Lung (tissue), 11 donors: ENCODE measurements at regions not wholly inside any gene's neighbourhood (a gene's known extent, or its start where the extent isn't known, plus 50 kb on each side); places are given as distances from the start of the nearest gene placed in this dataset.

Experiments
- ATAC-seq: fragments of 200-7000 bp; cut with Tn5 transposase; one replicate; pipeline ENCODE4 v1.9.1; 2020; ENCODE audit warnings: moderate number of reproducible peaks; ENCODE audit not compliant: insufficient read depth, low FRiP score
- DNase-seq, 3 donors: peaks; one replicate each; pipeline ENCODE4 v3.0.0-alpha.2; 2013 to 2017
- H3K27ac ChIP-seq, 2 donors: one replicate each; pipeline ENCODE4 v1.5.1; 2013; ENCODE audit warnings: mild to moderate bottlenecking in 2 of 2, moderate library complexity in 2 of 2, control low read depth in 1 of 2, inconsistent platforms in 1 of 2, low read depth in 1 of 2, low read length in 1 of 2
- H3K27me3 ChIP-seq, 3 donors: one replicate each; pipeline ENCODE4 v1.5.1; 2013; ENCODE audit warnings: low read length in 2 of 3; ENCODE audit not compliant: control insufficient read depth in 3 of 3, insufficient read depth in 3 of 3
- H3K36me3 ChIP-seq, 4 donors: one replicate each; pipeline ENCODE4 v1.5.1; 2013; ENCODE audit warnings: low read length in 4 of 4, mild to moderate bottlenecking in 1 of 4, moderate library complexity in 1 of 4; ENCODE audit not compliant: control insufficient read depth in 4 of 4, insufficient read depth in 4 of 4
- H3K4me1 ChIP-seq, 5 donors: one replicate each; pipeline ENCODE4 v1.5.1; 2013; ENCODE audit warnings: low read length in 5 of 5, mild to moderate bottlenecking in 2 of 5, moderate library complexity in 1 of 5; ENCODE audit not compliant: control insufficient read depth in 5 of 5, insufficient read depth in 5 of 5
- H3K4me3 ChIP-seq: one replicate; pipeline ENCODE4 v1.5.1; 2013; ENCODE audit warnings: mild to moderate bottlenecking, control low read depth, moderate library complexity
- H3K9ac ChIP-seq, 2 donors: one replicate each; pipeline ENCODE4 v1.5.1; 2013; ENCODE audit warnings: low read length in 2 of 2, control low read depth in 1 of 2; ENCODE audit not compliant: insufficient read depth in 1 of 2
- H3K9me3 ChIP-seq, 4 donors: one replicate each; pipeline ENCODE4 v1.5.1; 2013; ENCODE audit warnings: low read length in 3 of 4, mild to moderate bottlenecking in 1 of 4, moderate library complexity in 1 of 4; ENCODE audit not compliant: control insufficient read depth in 4 of 4, insufficient read depth in 3 of 4
- WGBS, 2 donors: extraction: QIAGEN DNeasy Blood & Tissue Kit; methylation state at CpG; one replicate each; pipeline ENCODE4 v1.1.7; 2013; 5-methylcytosine and 5-hydroxymethylcytosine counted together
- TF ChIP-seq, protein P1 (sequence below): IDR thresholded peaks from 2 replicates; pipeline ENCODE4 v1.5.1; 2012; ENCODE audit warnings: mild to moderate bottlenecking; ENCODE audit errors: control extremely low read depth, extremely low read depth
- donor health status: control.
- donor health status: control.
- donor health status: Bipolar disorder and iron deficiency.
- donor health status: healthy.
- donor health status: DM: yes; HTN: yes; CAD: no.

DNA sequence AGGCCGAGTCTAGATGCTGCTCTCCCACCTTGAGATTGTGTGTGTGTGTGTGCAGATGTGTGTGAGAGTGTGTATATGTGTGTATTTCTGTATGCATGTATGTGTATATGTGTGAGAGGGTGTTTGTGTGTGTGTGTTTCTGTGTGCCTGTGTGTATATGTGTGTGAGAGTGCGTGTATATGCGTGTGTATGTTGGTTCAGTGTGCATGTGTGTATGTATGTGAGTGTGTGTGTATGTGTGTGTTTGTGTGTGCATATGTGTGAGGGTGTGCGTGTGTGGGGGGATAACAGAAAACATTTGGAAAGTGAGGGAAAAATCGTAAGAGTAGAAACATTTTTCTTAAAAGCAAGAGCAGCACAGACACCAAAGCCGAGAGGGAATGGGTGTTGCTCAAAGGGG, 309.1 kb downstream of the NDUFA10 start:
- H3K9me3 ChIP-seq = peaks cover 0 to 29% (median 6%) of the 10 kb centered on the region in 4 donors
- peaks cover 0 to 16% (median 9%) of the 10 kb centered on the region in 5 donors for H3K4me1 ChIP-seq
- H3K27ac ChIP-seq = no peak overlapping the region
- DNase-seq = no peak
- H3K27me3 ChIP-seq = no peaks in the 10 kb centered on the region
- no peak for ATAC-seq
- H3K9ac ChIP-seq = no peak overlapping the region
- WGBS, 2 donors = 95 to 96% methylated on average over 6 of the region's 6 CpGs
- TF ChIP-seq, protein P1, sequence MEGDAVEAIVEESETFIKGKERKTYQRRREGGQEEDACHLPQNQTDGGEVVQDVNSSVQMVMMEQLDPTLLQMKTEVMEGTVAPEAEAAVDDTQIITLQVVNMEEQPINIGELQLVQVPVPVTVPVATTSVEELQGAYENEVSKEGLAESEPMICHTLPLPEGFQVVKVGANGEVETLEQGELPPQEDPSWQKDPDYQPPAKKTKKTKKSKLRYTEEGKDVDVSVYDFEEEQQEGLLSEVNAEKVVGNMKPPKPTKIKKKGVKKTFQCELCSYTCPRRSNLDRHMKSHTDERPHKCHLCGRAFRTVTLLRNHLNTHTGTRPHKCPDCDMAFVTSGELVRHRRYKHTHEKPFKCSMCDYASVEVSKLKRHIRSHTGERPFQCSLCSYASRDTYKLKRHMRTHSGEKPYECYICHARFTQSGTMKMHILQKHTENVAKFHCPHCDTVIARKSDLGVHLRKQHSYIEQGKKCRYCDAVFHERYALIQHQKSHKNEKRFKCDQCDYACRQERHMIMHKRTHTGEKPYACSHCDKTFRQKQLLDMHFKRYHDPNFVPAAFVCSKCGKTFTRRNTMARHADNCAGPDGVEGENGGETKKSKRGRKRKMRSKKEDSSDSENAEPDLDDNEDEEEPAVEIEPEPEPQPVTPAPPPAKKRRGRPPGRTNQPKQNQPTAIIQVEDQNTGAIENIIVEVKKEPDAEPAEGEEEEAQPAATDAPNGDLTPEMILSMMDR = no peak
- no peaks in the 10 kb centered on the region for H3K36me3 ChIP-seq
- H3K4me3 ChIP-seq = no peak overlapping the region

DNA sequence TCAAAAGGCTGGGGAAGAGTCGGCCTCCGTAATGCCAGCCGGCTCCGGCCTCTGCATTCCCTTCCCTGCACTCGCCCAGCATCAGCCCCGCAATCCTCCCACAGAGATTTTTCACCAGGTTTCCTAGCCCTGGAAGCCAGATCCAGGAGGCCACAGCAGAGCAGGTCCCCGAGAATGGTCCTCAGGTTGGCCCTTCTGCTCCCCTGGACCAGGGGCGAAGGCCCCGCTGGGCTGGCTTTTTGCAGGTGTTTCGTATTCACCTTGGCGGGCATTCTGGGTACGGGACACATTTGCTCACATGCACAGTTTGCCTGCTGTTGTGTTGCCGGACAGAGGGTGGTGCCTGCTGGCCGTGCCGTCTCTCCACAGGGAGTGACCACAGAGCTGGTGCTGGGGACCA, 309.5 kb downstream of the NDUFA10 start:
- H3K9ac ChIP-seq = no peak overlapping the region
- no peaks in the 10 kb centered on the region for H3K27me3 ChIP-seq
- 94 to 96% methylated on average over 15 of the region's 15 CpGs for WGBS, 2 donors
- H3K4me1 ChIP-seq = peaks cover 0 to 16% (median 9%) of the 10 kb centered on the region in 5 donors
- no peak overlapping the region for H3K4me3 ChIP-seq
- H3K36me3 ChIP-seq = no peaks in the 10 kb centered on the region
- H3K27ac ChIP-seq = no peak overlapping the region
- H3K9me3 ChIP-seq = peaks cover 0 to 33% (median 6%) of the 10 kb centered on the region in 4 donors
- DNase-seq (no peak), ATAC-seq (no peak)
- TF ChIP-seq, protein P1 = no peak

DNA sequence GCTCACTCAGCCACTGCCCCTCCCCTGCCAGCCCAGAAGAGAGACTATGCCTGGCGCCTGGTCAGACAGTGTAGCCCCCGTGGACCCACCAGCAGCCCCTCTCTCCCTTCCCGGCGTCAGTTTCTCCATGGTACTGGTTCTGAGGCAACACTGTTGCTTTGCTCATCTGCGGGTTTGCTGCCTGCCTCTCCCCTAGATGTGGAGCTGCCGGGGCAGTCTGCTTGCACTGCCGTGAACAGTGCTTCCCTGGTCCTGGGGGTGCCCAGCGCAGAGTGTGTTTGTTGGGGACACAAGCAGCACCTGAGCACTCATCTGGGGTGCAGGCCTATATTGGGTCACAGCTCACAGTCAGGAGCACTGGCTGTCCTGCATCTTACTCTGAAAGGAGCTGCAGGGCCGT, 309.9 kb downstream of the NDUFA10 start:
- DNase-seq (no peak), ATAC-seq (no peak)
- H3K27ac ChIP-seq = no peak overlapping the region
- H3K4me3 ChIP-seq = no peak overlapping the region
- peaks cover 0 to 33% (median 6%) of the 10 kb centered on the region in 4 donors for H3K9me3 ChIP-seq
- TF ChIP-seq, protein P1 = no peak
- WGBS, 2 donors = 91 to 98% methylated on average over 9 of the region's 9 CpGs
- no peaks in the 10 kb centered on the region for H3K27me3 ChIP-seq
- H3K9ac ChIP-seq = no peak overlapping the region
- H3K36me3 ChIP-seq = no peaks in the 10 kb centered on the region
- peaks cover 0 to 16% (median 9%) of the 10 kb centered on the region in 5 donors for H3K4me1 ChIP-seq

DNA sequence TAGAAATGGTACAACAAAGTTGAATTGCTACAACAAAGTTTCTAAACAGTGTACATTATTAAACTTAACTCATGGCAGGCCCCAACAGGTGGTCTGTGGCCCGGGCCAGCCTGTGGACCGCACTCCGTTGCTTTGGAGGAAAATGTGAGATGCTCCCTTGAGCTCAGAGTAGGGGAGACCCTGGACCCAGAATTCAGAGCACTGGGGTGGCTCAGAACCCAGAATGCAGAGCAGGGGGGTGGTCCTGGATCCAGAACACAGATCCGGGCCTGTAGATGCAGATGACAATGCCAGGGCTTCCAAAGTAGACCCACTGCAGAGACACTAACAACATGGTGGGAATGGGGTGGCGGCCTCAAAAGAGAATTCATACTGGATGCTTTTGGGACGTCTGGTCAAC, 311.0 kb downstream of the NDUFA10 start:
- Histone ChIP-seq H3K9ac (no peak overlapping the region), H3K4me1 (peaks cover 0 to 16% (median 9%) of the 10 kb centered on the region in 5 donors), H3K9me3 (peaks cover 0 to 31% (median 6%) of the 10 kb centered on the region in 4 donors), H3K36me3 (no peaks in the 10 kb centered on the region), H3K27me3 (no peaks in the 10 kb centered on the region), H3K27ac (no peak overlapping the region), H3K4me3 (no peak overlapping the region)
- no peak for ATAC-seq
- 78 to 81% methylated on average over 6 of the region's 6 CpGs for WGBS, 2 donors
- TF ChIP-seq, protein P1 = no peak
- DNase-seq = no peak
